IMR-90 (cell line): ENCODE measurements at regions not wholly inside any gene's neighbourhood (a gene's known extent, or its start where the extent isn't known, plus 50 kb on each side); places are given as distances from the start of the nearest gene placed in this dataset.

ENCODE experiments used
- ATAC-seq: fragments of 200-7000 bp; cut with Tn5 transposase; 2 replicates; pipeline ENCODE4 v1.9.1; 2020; ENCODE audit warnings: low read depth, mild to moderate bottlenecking, moderate library complexity
- BruUV-seq: library from RNA; stranded (reverse); fragments of 400-500 nt; replicated peaks from 2 replicates; lab custom pipeline; 2021; lab: Mats Ljungman, UMichigan
- CTCF ChIA-PET: fragments of 300-600 bp; formaldehyde crosslinking; extraction: SDS; loops from one replicate; lab custom pipeline; 2021; ENCODE audit warnings: antibody characterized with exemption; lab: Yijun Ruan, JAX
- POLR2A ChIA-PET: fragments of 300-600 bp; sonication (Branson Sonifier 250); formaldehyde crosslinking; loops from one replicate; lab custom pipeline; 2022; ENCODE audit warnings: antibody characterized with exemption; ENCODE audit not compliant: unreplicated experiment; lab: Charles Lee
- DNase-seq: peaks from one replicate; pipeline ENCODE4 v3.0.0; 2013
- H2AFZ ChIP-seq: replicated peaks from 2 replicates; pipeline ENCODE3; 2013; ENCODE audit warnings: low read length, mild to moderate bottlenecking; ENCODE audit not compliant: poor library complexity
- H2AK5ac ChIP-seq: 2 replicates; pipeline ENCODE4 v1.6.1; 2013; ENCODE audit warnings: low read depth, low read length, inconsistent platforms
- H2AK9ac ChIP-seq: replicated peaks from 2 replicates; pipeline ENCODE3; 2013; ENCODE audit warnings: mild to moderate bottlenecking, low read depth, low read length, moderate library complexity; ENCODE audit not compliant: poor library complexity
- H2BK120ac ChIP-seq: 2 replicates; pipeline ENCODE4 v1.6.1; 2013; ENCODE audit warnings: low read depth, low read length, inconsistent platforms
- H2BK15ac ChIP-seq: 3 replicates; pipeline ENCODE4 v1.6.1; 2013; ENCODE audit warnings: low read depth, low read length, inconsistent platforms
- H2BK20ac ChIP-seq: 2 replicates; pipeline ENCODE4 v1.6.1; 2013; ENCODE audit warnings: low read depth, mild to moderate bottlenecking, inconsistent platforms, low read length, moderate library complexity
- H2BK5ac ChIP-seq: 2 replicates; pipeline ENCODE4 v1.6.1; 2013; ENCODE audit warnings: mild to moderate bottlenecking, low read depth, low read length, inconsistent platforms; ENCODE audit not compliant: poor library complexity, severe bottlenecking
- H3K14ac ChIP-seq: replicated peaks from 2 replicates; pipeline ENCODE4 v1.6.1; 2013; ENCODE audit warnings: low read depth, low read length, inconsistent platforms
- H3K18ac ChIP-seq: 2 replicates; pipeline ENCODE4 v1.6.1; 2013; ENCODE audit warnings: low read depth, low read length, control low read depth
- H3K23ac ChIP-seq: 2 replicates; pipeline ENCODE4 v1.6.1; 2013; ENCODE audit warnings: low read depth, low read length, inconsistent platforms
- H3K27ac ChIP-seq: 2 replicates; pipeline ENCODE4 v1.5.1; 2013; ENCODE audit warnings: mild to moderate bottlenecking, control low read depth, low read length; ENCODE audit not compliant: insufficient read depth
- H3K27me3 ChIP-seq: 2 replicates; pipeline ENCODE4 v1.6.1; 2013; ENCODE audit warnings: low read length; ENCODE audit not compliant: control insufficient read depth, insufficient read depth
- H3K36me3 ChIP-seq: 2 replicates; pipeline ENCODE4 v1.6.1; 2013; ENCODE audit warnings: low read length, mixed read lengths; ENCODE audit not compliant: control insufficient read depth, insufficient read depth
- H3K4ac ChIP-seq: 2 replicates; pipeline ENCODE4 v1.6.1; 2013; ENCODE audit warnings: low read depth, low read length, inconsistent platforms
- H3K4me1 ChIP-seq: 2 replicates; pipeline ENCODE4 v1.6.1; 2013; ENCODE audit warnings: low read length, mixed read lengths; ENCODE audit not compliant: control insufficient read depth, insufficient read depth
- H3K4me2 ChIP-seq: 2 replicates; pipeline ENCODE4 v1.6.1; 2013; ENCODE audit warnings: low read depth, mild to moderate bottlenecking, control low read depth, low read length, moderate library complexity
- H3K4me3 ChIP-seq: 2 replicates; pipeline ENCODE4 v1.5.1; 2013; ENCODE audit warnings: low read depth, mild to moderate bottlenecking, control low read depth, low read length, moderate library complexity; ENCODE audit not compliant: insufficient read depth
- H3K56ac ChIP-seq: 2 replicates; pipeline ENCODE4 v1.6.1; 2013; ENCODE audit warnings: low read length, inconsistent platforms; ENCODE audit not compliant: insufficient read depth; ENCODE audit errors: extremely low read depth
- H3K79me1 ChIP-seq, 2 experiments: 2 replicates each; pipeline ENCODE4 v1.6.1; 2013; ENCODE audit warnings: low read length in 2 of 2, inconsistent platforms in 1 of 2, low read depth in 1 of 2
- H3K9ac ChIP-seq: 2 replicates; pipeline ENCODE4 v1.6.1; 2013; ENCODE audit warnings: low read depth, low read length, control low read depth
- H3K9me1 ChIP-seq: 2 replicates; pipeline ENCODE4 v1.6.1; 2013; ENCODE audit warnings: low read length, inconsistent platforms; ENCODE audit not compliant: insufficient read depth
- H3K9me3 ChIP-seq: 2 replicates; pipeline ENCODE4 v1.6.1; 2013; ENCODE audit warnings: low read length; ENCODE audit not compliant: control insufficient read depth, insufficient read depth
- H4K20me1 ChIP-seq: 2 replicates; pipeline ENCODE4 v1.6.1; 2013; ENCODE audit warnings: low read length, inconsistent platforms; ENCODE audit not compliant: insufficient read depth
- H4K5ac ChIP-seq: 2 replicates; pipeline ENCODE4 v1.6.1; 2013; ENCODE audit warnings: mild to moderate bottlenecking, low read depth, low read length, control low read depth
- H4K8ac ChIP-seq, 2 experiments: 2 replicates each; pipeline ENCODE4 v1.6.1; 2013; ENCODE audit warnings: low read depth in 2 of 2, low read length in 2 of 2, control low read depth in 1 of 2, inconsistent platforms in 1 of 2
- H4K91ac ChIP-seq: 2 replicates; pipeline ENCODE4 v1.6.1; 2013; ENCODE audit warnings: low read depth, low read length, inconsistent platforms; ENCODE audit not compliant: insufficient read depth
- FOS ChIP-seq: fragments of 150-350 bp; IDR thresholded peaks from 2 replicates; pipeline ENCODE4 v1.6.1; 2016; ENCODE audit warnings: low read depth, low read length
- MAFK ChIP-seq: IDR thresholded peaks from 2 replicates; pipeline ENCODE4 v1.6.1; 2012; ENCODE audit warnings: low read depth, low read length, improper control_type of control experiment
- NFE2L2 ChIP-seq: fragments of 150-350 bp; IDR thresholded peaks from 2 replicates; pipeline ENCODE4 v1.6.1; 2016; ENCODE audit warnings: low read depth, mild to moderate bottlenecking, low read length
- POLR2A ChIP-seq: IDR thresholded peaks from 2 replicates; pipeline ENCODE4 v1.6.1; 2012; ENCODE audit warnings: mild to moderate bottlenecking, low read depth, low read length
- SMC3 ChIP-seq: fragments of 150-350 bp; IDR thresholded peaks from 2 replicates; pipeline ENCODE4 v1.6.1; 2016; ENCODE audit warnings: low read depth, mild to moderate bottlenecking, antibody characterized with exemption, low read length, moderate library complexity
- WGBS, 2 experiments: methylation state at CpG; one replicate each; pipeline versions ENCODE4 v1.1.5 to v1.1.7; 2013; ENCODE audit warnings: missing lambda C conversion rate in 2 of 2; ENCODE audit not compliant: insufficient read length in 1 of 2; ENCODE audit errors: extremely low coverage in 2 of 2; 5-methylcytosine and 5-hydroxymethylcytosine counted together
- dilution Hi-C: fragments of 300-500 bp; cut with HindIII; formaldehyde crosslinking; loops from one replicate; pipeline ENCODE4 v1.14.3; 2018; ENCODE audit warnings: low sequenced_read_pairs; ENCODE audit not compliant: unreplicated experiment
- in situ Hi-C: fragments of 300-500 bp; cut with MboI; formaldehyde crosslinking; loops from 3 replicates; pipeline ENCODE4 v1.14.3; 2019; ENCODE audit warnings: low sequenced_read_pairs, inconsistent platforms, mixed read lengths
- intact Hi-C: fragments of 100-400 bp; cut with micrococcal nuclease; formaldehyde crosslinking; loops from 2 replicates; pipeline ENCODE4 v1.10.0; 2022
- TF ChIP-seq, protein P1 (sequence below): fragments of 150-350 bp; IDR thresholded peaks from 2 replicates; pipeline ENCODE4 v1.6.1; 2016; ENCODE audit warnings: low read depth, mild to moderate bottlenecking, low read length, moderate library complexity, borderline replicate concordance

DNA sequence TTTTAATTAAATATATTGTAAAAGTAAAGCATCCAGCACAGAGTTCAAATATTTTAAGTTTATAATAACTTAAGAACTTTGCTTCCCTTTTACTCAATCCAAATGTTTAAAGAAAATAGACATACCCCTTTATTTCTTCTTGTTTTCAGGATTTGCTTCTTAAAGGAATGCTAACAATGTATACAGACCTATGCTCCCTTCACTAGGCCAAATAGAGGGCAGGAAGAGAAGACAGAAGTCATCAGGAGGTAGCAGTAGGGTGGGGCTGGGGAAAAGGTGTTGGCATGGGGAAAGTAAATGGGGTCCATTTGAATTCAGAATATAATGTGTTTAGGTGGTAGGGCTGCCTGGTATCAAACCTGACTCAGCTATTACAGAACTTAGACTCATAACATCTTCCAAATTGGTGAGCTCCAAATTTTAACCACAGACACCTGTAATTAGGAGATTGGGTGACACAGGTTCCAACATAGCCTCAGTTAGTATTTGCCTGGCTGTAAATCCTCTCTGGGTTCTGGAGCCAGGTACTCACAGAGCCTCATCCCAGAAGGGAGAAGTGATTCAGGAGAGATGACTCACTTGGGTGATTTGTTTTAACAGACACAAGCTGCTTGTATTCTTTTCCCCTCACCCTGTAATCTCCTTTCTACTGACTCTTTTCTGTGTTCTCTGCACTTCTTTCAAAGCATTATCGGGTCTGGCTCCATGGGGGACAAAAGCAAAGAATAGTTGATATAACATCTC, 60.1 kb upstream of the DUSP10 start:
- POLR2A ChIA-PET = no interaction called here
- H3K4ac ChIP-seq = peak overlapping the region; percentile 82
- H3K79me1 ChIP-seq = no peaks in the 10 kb centered on the region
- peak overlapping the region; percentile 67; the same call in 1 of the 2 replicates for H3K56ac ChIP-seq
- dilution Hi-C loops (no loop called here), intact Hi-C loops (loop anchor here (5.0 kb wide), 1 partner anchor 655 kb away; no protein-coding TSS in a partner anchor), in situ Hi-C loops (no loop called here)
- H3K9ac ChIP-seq = no peak overlapping the region
- H2AK9ac ChIP-seq = no peak overlapping the region
- H2AK5ac ChIP-seq = peak overlapping the region; percentile 89
- H3K23ac ChIP-seq = 0 out of 2 replicates have a peak overlapping the region, but pooled peaks have one; percentile 33
- ATAC-seq = peak; percentile 84
- H3K4me2 ChIP-seq = peak overlapping the region; percentile 67
- H3K4me3 ChIP-seq = no peak overlapping the region
- peaks cover 8% of the 10 kb centered on the region; the same call in 1 of the 2 replicates for H3K9me1 ChIP-seq
- DNase-seq = peak; percentile 89
- TF ChIP-seq NFE2L2 = no peak
- no peak for TF ChIP-seq SMC3
- no peak for TF ChIP-seq POLR2A
- TF ChIP-seq MAFK = peak; percentile 21; the same call in 1 of the 2 replicates
- TF ChIP-seq, protein P1, sequence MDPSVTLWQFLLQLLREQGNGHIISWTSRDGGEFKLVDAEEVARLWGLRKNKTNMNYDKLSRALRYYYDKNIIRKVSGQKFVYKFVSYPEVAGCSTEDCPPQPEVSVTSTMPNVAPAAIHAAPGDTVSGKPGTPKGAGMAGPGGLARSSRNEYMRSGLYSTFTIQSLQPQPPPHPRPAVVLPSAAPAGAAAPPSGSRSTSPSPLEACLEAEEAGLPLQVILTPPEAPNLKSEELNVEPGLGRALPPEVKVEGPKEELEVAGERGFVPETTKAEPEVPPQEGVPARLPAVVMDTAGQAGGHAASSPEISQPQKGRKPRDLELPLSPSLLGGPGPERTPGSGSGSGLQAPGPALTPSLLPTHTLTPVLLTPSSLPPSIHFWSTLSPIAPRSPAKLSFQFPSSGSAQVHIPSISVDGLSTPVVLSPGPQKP = no peak
- TF ChIP-seq FOS = peak; percentile 83
- 0 out of 2 replicates have a peak overlapping the region, but pooled peaks have one; percentile 3 for H3K14ac ChIP-seq
- WGBS, 2 experiments = no CpG with 5 or more reads among the region's 1 CpG
- CTCF ChIA-PET = interaction anchor here (0.6 to 0.8 kb wide), 2 partner anchors 32 to 995 kb away, joined by 3 to 9 read pairs; no protein-coding TSS in a partner anchor
- H2BK15ac ChIP-seq = peak overlapping the region; percentile 61; the same call in 2 of the 3 replicates
- peaks cover 14% of the 10 kb centered on the region for H3K4me1 ChIP-seq
- peak overlapping the region; percentile 88 for H2BK20ac ChIP-seq
- peak overlapping the region; percentile 76 for H2BK120ac ChIP-seq
- peak overlapping the region; percentile 70 for H3K27ac ChIP-seq
- H4K91ac ChIP-seq = peak overlapping the region; percentile 53; the same call in 1 of the 2 replicates
- no peaks in the 10 kb centered on the region for H3K9me3 ChIP-seq
- peak overlapping the region; percentile 5 for H2BK5ac ChIP-seq
- H3K27me3 ChIP-seq = no peaks in the 10 kb centered on the region
- no peak overlapping the region for H4K5ac ChIP-seq
- H3K36me3 ChIP-seq = no peaks in the 10 kb centered on the region
- H4K8ac ChIP-seq = peak overlapping the region in 1 of 2 experiments; percentile 48; a peak in 1 of 4 replicates
- no TSS peak for BruUV-seq
- 0 out of 2 replicates have a peak overlapping the region, but pooled peaks have one; percentile 44 for H3K18ac ChIP-seq
- H2AFZ ChIP-seq = no peak overlapping the region
- H4K20me1 ChIP-seq = no peaks in the 10 kb centered on the region
